HCT116 (cell line): ENCODE measurements at regions not wholly inside any gene's neighbourhood (a gene's known extent, or its start where the extent isn't known, plus 50 kb on each side); places are given as distances from the start of the nearest gene placed in this dataset.

Experiments
- ATAC-seq: fragments of 200-7000 bp; cut with Tn5 transposase; 2 replicates; pipeline ENCODE4 v1.9.1; 2020; ENCODE audit warnings: mild to moderate bottlenecking, moderate library complexity
- BruUV-seq: library from RNA; stranded (reverse); fragments of 400-500 nt; replicated peaks from 2 replicates; lab custom pipeline; 2021; lab: Mats Ljungman, UMichigan
- CTCF ChIA-PET: fragments of 300-600 bp; sonication (Branson Sonifier 250); formaldehyde crosslinking; loops from one replicate; lab custom pipeline; 2021; ENCODE audit warnings: antibody characterized with exemption; lab: Charles Lee
- POLR2A ChIA-PET: fragments of 300-600, 350-600 bp; sonication (Branson Sonifier 250); formaldehyde crosslinking; loops from one replicate; lab custom pipeline; 2021; ENCODE audit warnings: antibody characterized with exemption; lab: Charles Lee
- RAD21 ChIA-PET, 2 experiments: fragments of 300-600 bp; sonication (Branson Sonifier 250); formaldehyde crosslinking; loops; one replicate each; lab custom pipeline; 2023; ENCODE audit warnings: low total read pairs in 2 of 2; ENCODE audit not compliant: uncharacterized antibody in 2 of 2, unreplicated experiment in 2 of 2, low non-redundant PET in 1 of 2; lab: Charles Lee
- DNase-seq: peaks from one replicate; pipeline ENCODE4 v3.0.0-alpha.2; 2010; ENCODE audit warnings: low read depth, low spot score
- H2AFZ ChIP-seq: fragments of 200-600 bp; shearing (Covaris generic), sonication (generic); 2 replicates; pipeline ENCODE4 v1.6.1; 2017; ENCODE audit warnings: low read depth, mixed run types, mixed read lengths, antibody characterized with exemption, low read length; ENCODE audit not compliant: poor library complexity, severe bottlenecking
- H3K27ac ChIP-seq: 2 replicates; pipeline ENCODE4 v1.5.1; 2012; ENCODE audit warnings: low read depth, low read length
- H3K27me3 ChIP-seq: fragments of 200-600 bp; sonication (generic); 2 replicates; pipeline ENCODE4 v1.6.1; 2016; ENCODE audit warnings: mixed run types, low read length, mixed read lengths; ENCODE audit not compliant: insufficient read depth
- H3K36me3 ChIP-seq, 2 experiments: fragments of 200-500 bp in 1 of 2; fragments of 200-600 bp in 1 of 2; sonication (Bioruptor generic) in 1 of 2; sonication (generic) in 1 of 2; 2 replicates each; pipeline versions ENCODE4 v1.5.1 to v1.6.1; 2014 to 2016; ENCODE audit warnings: low read length in 2 of 2, inconsistent platforms in 1 of 2, mixed read lengths in 1 of 2, mixed run types in 1 of 2; ENCODE audit not compliant: insufficient read depth in 2 of 2, control insufficient read depth in 1 of 2
- H3K4me1 ChIP-seq, 2 experiments: fragments of 200-600 bp in 1 of 2; sonication (generic) in 1 of 2; 2 replicates each; pipeline versions ENCODE4 v1.5.1 to v1.6.1; 2012 to 2017; ENCODE audit warnings: low read length in 2 of 2, inconsistent platforms in 1 of 2, mild to moderate bottlenecking in 1 of 2, mixed read lengths in 1 of 2, mixed run types in 1 of 2, moderate library complexity in 1 of 2; ENCODE audit not compliant: insufficient read depth in 2 of 2, control insufficient read depth in 1 of 2
- H3K4me2 ChIP-seq: fragments of 200-600 bp; sonication (generic); 2 replicates; pipeline ENCODE4 v1.6.1; 2017; ENCODE audit warnings: mixed run types, low read length, mixed read lengths
- H3K4me3 ChIP-seq, 2 experiments: fragments of 200-600 bp in 1 of 2; sonication (generic) in 1 of 2; replicated peaks in 1 of 2; 2 replicates each; pipeline ENCODE4 v1.5.1; 2011 to 2016; ENCODE audit warnings: low read length in 2 of 2, control low read depth in 1 of 2, low read depth in 1 of 2, mild to moderate bottlenecking in 1 of 2, mixed read lengths in 1 of 2, mixed run types in 1 of 2
- H3K79me2 ChIP-seq: fragments of 200-600 bp; sonication (generic); 2 replicates; pipeline ENCODE4 v1.6.1; 2017; ENCODE audit warnings: mild to moderate bottlenecking, mixed run types, low read length, moderate library complexity, mixed read lengths; ENCODE audit not compliant: insufficient read depth
- H3K9ac ChIP-seq: fragments of 200-600 bp; sonication (generic); 2 replicates; pipeline ENCODE4 v1.6.1; 2016; ENCODE audit warnings: low read length, mixed read lengths
- H3K9me2 ChIP-seq: fragments of 200-600 bp; sonication (generic), shearing (Covaris generic); 2 replicates; pipeline ENCODE4 v1.6.1; 2017; ENCODE audit warnings: mixed run types, mild to moderate bottlenecking, moderate library complexity; ENCODE audit not compliant: insufficient read depth
- H3K9me3 ChIP-seq, 2 experiments: fragments of 200-500 bp in 1 of 2; fragments of 200-600 bp in 1 of 2; sonication (Bioruptor generic) in 1 of 2; sonication (generic) in 1 of 2; 2 replicates each; pipeline ENCODE4 v1.6.1; 2014 to 2017; ENCODE audit warnings: low read length in 2 of 2, mixed read lengths in 2 of 2, inconsistent platforms in 1 of 2, low read depth in 1 of 2, mild to moderate bottlenecking in 1 of 2, mixed run types in 1 of 2, moderate library complexity in 1 of 2; ENCODE audit not compliant: control insufficient read depth in 1 of 2, insufficient read depth in 1 of 2
- H4K20me1 ChIP-seq: fragments of 200-600 bp; sonication (generic), shearing (Covaris generic); 2 replicates; pipeline ENCODE4 v1.6.1; 2017; ENCODE audit warnings: mixed run types, mild to moderate bottlenecking, moderate library complexity; ENCODE audit not compliant: insufficient read depth
- ATF3 ChIP-seq: IDR thresholded peaks from 2 replicates; pipeline ENCODE4 v1.6.1; 2012
- CEBPB ChIP-seq: IDR thresholded peaks from 2 replicates; pipeline ENCODE4 v1.6.1; 2012; ENCODE audit warnings: low read depth
- EGR1 ChIP-seq: IDR thresholded peaks from 2 replicates; pipeline ENCODE4 v1.6.1; 2012; ENCODE audit warnings: low read depth
- ELF1 ChIP-seq: IDR thresholded peaks from 2 replicates; pipeline ENCODE4 v1.6.1; 2012; ENCODE audit warnings: low read depth, borderline replicate concordance
- EZH2 ChIP-seq: fragments of 200-600 bp; sonication (generic); IDR thresholded peaks from 2 replicates; pipeline ENCODE4 v1.6.1; 2017; ENCODE audit warnings: antibody characterized with exemption, mixed run types
- FOSL1 ChIP-seq: IDR thresholded peaks from 2 replicates; pipeline ENCODE4 v1.6.1; 2012; ENCODE audit warnings: low read depth
- JUND ChIP-seq: IDR thresholded peaks from 2 replicates; pipeline ENCODE4 v1.6.1; 2012
- RAD21 ChIP-seq: IDR thresholded peaks from 2 replicates; pipeline ENCODE4 v1.6.1; 2012; ENCODE audit warnings: low read depth, mild to moderate bottlenecking
- SIN3A ChIP-seq: IDR thresholded peaks from 2 replicates; pipeline ENCODE4 v1.6.1; 2012; ENCODE audit warnings: low read depth
- TCF7L2 ChIP-seq: IDR thresholded peaks from 2 replicates; pipeline ENCODE4 v1.7.0; 2011; ENCODE audit warnings: borderline replicate concordance, inconsistent platforms; ENCODE audit not compliant: insufficient read depth, insufficient read length; ENCODE audit errors: extremely low read depth
- ZBTB33 ChIP-seq: IDR thresholded peaks from 2 replicates; pipeline ENCODE4 v1.6.1; 2011; ENCODE audit warnings: mild to moderate bottlenecking, low read length, moderate library complexity; ENCODE audit not compliant: insufficient replicate concordance; ENCODE audit errors: extremely low read depth
- ZFX ChIP-seq: fragments of 450-650 bp; IDR thresholded peaks from 2 replicates; pipeline ENCODE4 v1.6.1; 2017
- intact Hi-C: fragments of 100-400 bp; cut with micrococcal nuclease; formaldehyde crosslinking; loops from 2 replicates; pipeline ENCODE4 v1.10.0; 2022
- TF ChIP-seq, protein P1 (sequence below): IDR thresholded peaks from 2 replicates; pipeline ENCODE4 v1.6.1; 2012; ENCODE audit warnings: low read depth

- Histone ChIP-seq H2AFZ (no peak overlapping the region), H3K9me3 (peaks cover 0 to 13% of the 10 kb centered on the region in 2 experiments; a peak in 3 of 4 replicates), H3K9me2 (no peaks in the 10 kb centered on the region), H3K4me1 (no peaks in the 10 kb centered on the region), H3K79me2 (no peaks in the 10 kb centered on the region), H4K20me1 (no peaks in the 10 kb centered on the region), H3K27me3 (no peaks in the 10 kb centered on the region), H3K4me2 (no peak overlapping the region), H3K4me3 (no peak overlapping the region), H3K9ac (no peak overlapping the region)
- intact Hi-C loops, result no loop called here
- no peak for DNase-seq
- POLR2A ChIA-PET, result no interaction called here
- RAD21 ChIA-PET, result no interaction called here
- CTCF ChIA-PET, result no interaction called here
- no TSS peak for BruUV-seq
- no peak for ATAC-seq
- TF ChIP-seq EGR1, result no peak
- TF ChIP-seq, protein P1, sequence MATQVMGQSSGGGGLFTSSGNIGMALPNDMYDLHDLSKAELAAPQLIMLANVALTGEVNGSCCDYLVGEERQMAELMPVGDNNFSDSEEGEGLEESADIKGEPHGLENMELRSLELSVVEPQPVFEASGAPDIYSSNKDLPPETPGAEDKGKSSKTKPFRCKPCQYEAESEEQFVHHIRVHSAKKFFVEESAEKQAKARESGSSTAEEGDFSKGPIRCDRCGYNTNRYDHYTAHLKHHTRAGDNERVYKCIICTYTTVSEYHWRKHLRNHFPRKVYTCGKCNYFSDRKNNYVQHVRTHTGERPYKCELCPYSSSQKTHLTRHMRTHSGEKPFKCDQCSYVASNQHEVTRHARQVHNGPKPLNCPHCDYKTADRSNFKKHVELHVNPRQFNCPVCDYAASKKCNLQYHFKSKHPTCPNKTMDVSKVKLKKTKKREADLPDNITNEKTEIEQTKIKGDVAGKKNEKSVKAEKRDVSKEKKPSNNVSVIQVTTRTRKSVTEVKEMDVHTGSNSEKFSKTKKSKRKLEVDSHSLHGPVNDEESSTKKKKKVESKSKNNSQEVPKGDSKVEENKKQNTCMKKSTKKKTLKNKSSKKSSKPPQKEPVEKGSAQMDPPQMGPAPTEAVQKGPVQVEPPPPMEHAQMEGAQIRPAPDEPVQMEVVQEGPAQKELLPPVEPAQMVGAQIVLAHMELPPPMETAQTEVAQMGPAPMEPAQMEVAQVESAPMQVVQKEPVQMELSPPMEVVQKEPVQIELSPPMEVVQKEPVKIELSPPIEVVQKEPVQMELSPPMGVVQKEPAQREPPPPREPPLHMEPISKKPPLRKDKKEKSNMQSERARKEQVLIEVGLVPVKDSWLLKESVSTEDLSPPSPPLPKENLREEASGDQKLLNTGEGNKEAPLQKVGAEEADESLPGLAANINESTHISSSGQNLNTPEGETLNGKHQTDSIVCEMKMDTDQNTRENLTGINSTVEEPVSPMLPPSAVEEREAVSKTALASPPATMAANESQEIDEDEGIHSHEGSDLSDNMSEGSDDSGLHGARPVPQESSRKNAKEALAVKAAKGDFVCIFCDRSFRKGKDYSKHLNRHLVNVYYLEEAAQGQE, result no peak
- TF ChIP-seq TCF7L2, result no peak
- no peak for TF ChIP-seq ATF3
- no peak for TF ChIP-seq ELF1
- TF ChIP-seq JUND, result no peak
- TF ChIP-seq ZBTB33, result no peak
- no peak for TF ChIP-seq EZH2
- TF ChIP-seq RAD21, result no peak
- TF ChIP-seq SIN3A, result no peak
- no peak for TF ChIP-seq ZFX
- TF ChIP-seq CEBPB, result no peak
- TF ChIP-seq FOSL1, result no peak
- TF ChIP-seq, all 23 proteins: peak for 0
- no peaks in the 10 kb centered on the region for H3K36me3 ChIP-seq
- no peak overlapping the region for H3K27ac ChIP-seq
Measured at GRCh38 chr5:21171038-21171437, 1183.0 kb upstream of the CDH18 start.
